ENCODE measurements at regions not wholly inside any gene's neighbourhood (a gene's known extent, or its start where the extent isn't known, plus 50 kb on each side); places are given as distances from the start of the nearest gene placed in this dataset.
"Not testable (repeated sequence)": the region's sequence is repeated elsewhere in the genome, so short reads cannot be mapped to it uniquely, and the experiment has no call there.

- H3K79me2 ChIP-seq (ENCODE audit: control insufficient read depth, low read length); H3K27ac ChIP-seq (ENCODE audit: low read depth, low read length); H3K9me2 ChIP-seq (replicated peaks; ENCODE audit: control insufficient read depth, low read length); H3K27me3 ChIP-seq (ENCODE audit: control insufficient read depth, low read length); H3K36me3 ChIP-seq (ENCODE audit: control insufficient read depth, low read length); H3K4me3 ChIP-seq (ENCODE audit: low read length); H3K9me3 ChIP-seq (ENCODE audit: control insufficient read depth, insufficient read depth, low read length); H3K4me1 ChIP-seq (ENCODE audit: control insufficient read depth, low read length); H3K4me2 ChIP-seq (ENCODE audit: low read length); H4K20me1 ChIP-seq (ENCODE audit: control insufficient read depth, insufficient read depth, low read depth, low read length); H3F3A ChIP-seq (ENCODE audit: control insufficient read depth, insufficient read depth): not testable (repeated sequence)
Observed at GRCh38 chr2:76697439-76697838, 824.7 kb downstream of the LRRTM4 start.

GRCh38 chr2:76692908-76693307 lies 829.3 kb downstream of the LRRTM4 start:
- TF ChIP-seq EZH2phosphoT487 (IDR thresholded peaks at IDR 0.05; ENCODE audit: borderline replicate concordance, low read length), result no peak
- Histone ChIP-seq H3K4me2 (ENCODE audit: low read length) (no peak overlapping the region), H3K9me2 (replicated peaks; ENCODE audit: control insufficient read depth, low read length) (no peaks in the 10 kb centered on the region), H3F3A (ENCODE audit: control insufficient read depth, insufficient read depth) (no peaks in the 10 kb centered on the region), H3K4me3 (ENCODE audit: low read length) (no peak overlapping the region), H3K36me3 (ENCODE audit: control insufficient read depth, low read length) (no peaks in the 10 kb centered on the region), H3K27ac (ENCODE audit: low read depth, low read length) (no peak overlapping the region), H4K20me1 (ENCODE audit: control insufficient read depth, insufficient read depth, low read depth, low read length) (no peaks in the 10 kb centered on the region), H3K27me3 (ENCODE audit: control insufficient read depth, low read length) (no peaks in the 10 kb centered on the region), H3K9me3 (ENCODE audit: control insufficient read depth, insufficient read depth, low read length) (no peaks in the 10 kb centered on the region), H3K79me2 (ENCODE audit: control insufficient read depth, low read length) (no peaks in the 10 kb centered on the region), H3K4me1 (ENCODE audit: control insufficient read depth, low read length) (no peaks in the 10 kb centered on the region)

DNA sequence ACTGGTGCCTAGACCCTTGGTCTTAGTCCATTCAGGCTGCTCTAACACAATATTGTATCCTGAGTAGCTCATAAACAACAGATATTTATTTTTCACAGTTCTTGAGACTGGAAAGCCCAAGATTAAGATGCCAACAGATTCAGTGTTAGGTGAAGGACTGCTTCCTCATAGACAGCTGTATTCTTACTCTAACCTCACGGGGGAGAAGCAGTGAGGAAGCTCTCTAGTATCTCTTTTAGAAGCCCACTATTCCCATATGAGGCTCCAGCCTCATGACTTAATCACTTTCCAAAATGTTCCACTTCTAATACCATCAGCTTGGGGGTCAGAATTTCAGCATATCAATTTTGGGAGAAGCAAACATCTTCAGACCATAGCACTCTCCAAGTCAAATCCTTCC lies 833.4 kb downstream of the LRRTM4 start:
- Histone ChIP-seq H3K4me3 (ENCODE audit: low read length) (no peak overlapping the region), H3K9me3 (ENCODE audit: control insufficient read depth, insufficient read depth, low read length) (no peaks in the 10 kb centered on the region), H3F3A (ENCODE audit: control insufficient read depth, insufficient read depth) (no peaks in the 10 kb centered on the region), H3K4me1 (ENCODE audit: control insufficient read depth, low read length) (no peaks in the 10 kb centered on the region), H3K36me3 (ENCODE audit: control insufficient read depth, low read length) (no peaks in the 10 kb centered on the region), H4K20me1 (ENCODE audit: control insufficient read depth, insufficient read depth, low read depth, low read length) (no peaks in the 10 kb centered on the region), H3K27ac (ENCODE audit: low read depth, low read length) (no peak overlapping the region), H3K27me3 (ENCODE audit: control insufficient read depth, low read length) (no peaks in the 10 kb centered on the region), H3K79me2 (ENCODE audit: control insufficient read depth, low read length) (no peaks in the 10 kb centered on the region), H3K9me2 (replicated peaks; ENCODE audit: control insufficient read depth, low read length) (no peaks in the 10 kb centered on the region), H3K4me2 (ENCODE audit: low read length) (no peak overlapping the region)
- TF ChIP-seq EZH2phosphoT487 (IDR thresholded peaks at IDR 0.05; ENCODE audit: borderline replicate concordance, low read length), result no peak
- TF ChIP-seq CTCF (IDR thresholded peaks at IDR 0.05; ENCODE audit: low read depth, low read length, poor library complexity, severe bottlenecking), result no peak

DNA sequence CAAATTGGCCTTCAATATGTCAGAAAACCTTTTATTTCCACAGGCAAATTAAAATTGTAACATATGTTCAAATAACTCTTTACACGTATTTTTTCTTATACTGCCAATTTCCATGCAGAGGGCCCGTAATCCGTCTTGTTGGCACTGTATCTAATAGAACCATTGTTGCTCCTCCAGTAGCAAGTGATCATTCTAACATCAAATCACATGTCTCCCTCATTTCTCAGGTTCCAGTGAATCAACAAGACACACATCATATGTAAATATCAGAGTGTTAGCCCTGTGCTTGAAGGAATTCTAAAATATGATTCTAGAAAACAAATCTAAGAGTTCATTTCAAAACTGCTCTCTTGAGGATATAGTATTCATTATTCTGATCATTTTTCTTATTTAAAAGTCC lies 834.3 kb downstream of the LRRTM4 start:
- Histone ChIP-seq H3K4me3 (ENCODE audit: low read length) (no peak overlapping the region), H3F3A (ENCODE audit: control insufficient read depth, insufficient read depth) (no peaks in the 10 kb centered on the region), H3K27me3 (ENCODE audit: control insufficient read depth, low read length) (no peaks in the 10 kb centered on the region), H3K27ac (ENCODE audit: low read depth, low read length) (no peak overlapping the region), H3K4me2 (ENCODE audit: low read length) (no peak overlapping the region), H3K79me2 (ENCODE audit: control insufficient read depth, low read length) (no peaks in the 10 kb centered on the region), H3K36me3 (ENCODE audit: control insufficient read depth, low read length) (no peaks in the 10 kb centered on the region), H3K9me3 (ENCODE audit: control insufficient read depth, insufficient read depth, low read length) (no peaks in the 10 kb centered on the region), H3K4me1 (ENCODE audit: control insufficient read depth, low read length) (no peaks in the 10 kb centered on the region), H3K9me2 (replicated peaks; ENCODE audit: control insufficient read depth, low read length) (no peaks in the 10 kb centered on the region), H4K20me1 (ENCODE audit: control insufficient read depth, insufficient read depth, low read depth, low read length) (no peaks in the 10 kb centered on the region)
- no peak for TF ChIP-seq EZH2phosphoT487 (IDR thresholded peaks at IDR 0.05; ENCODE audit: borderline replicate concordance, low read length)
- no peak for TF ChIP-seq CTCF (IDR thresholded peaks at IDR 0.05; ENCODE audit: low read depth, low read length, poor library complexity, severe bottlenecking)
